CD4-positive, alpha-beta T cell treated with Interleukin-4 for 1 hour (primary cell): ENCODE measurements at regions not wholly inside any gene's neighbourhood (a gene's known extent, or its start where the extent isn't known, plus 50 kb on each side); places are given as distances from the start of the nearest gene placed in this dataset.

ENCODE experiments used
- DNase-seq, 2 donors: peaks; one replicate each; pipeline ENCODE4 v3.0.0-alpha.2; 2020 to 2022

GRCh38 chr5:4137781-4138180, 542.1 kb downstream of the IRX1 start:
- DNase-seq = no peak

- DNase-seq = no peak
Observed at GRCh38 chr5:4142842-4143241, 547.2 kb downstream of the IRX1 start.

- DNase-seq = no peak
Observed at GRCh38 chr5:4144411-4145007, 548.9 kb downstream of the IRX1 start.

- DNase-seq = no peak
Observed at GRCh38 chr5:4145511-4145910, 549.9 kb downstream of the IRX1 start.

- DNase-seq = no peak
Observed at GRCh38 chr5:4148009-4148408, 552.4 kb downstream of the IRX1 start.

- no peak for DNase-seq
Observed at GRCh38 chr5:4150067-4150466, 554.4 kb downstream of the IRX1 start.

GRCh38 chr5:4156153-4156552, 560.5 kb downstream of the IRX1 start:
- DNase-seq = no peak

GRCh38 chr5:4156889-4157288, 561.3 kb downstream of the IRX1 start:
- no peak for DNase-seq

GRCh38 chr5:4158750-4159447, 563.3 kb downstream of the IRX1 start:
- DNase-seq = no peak

- DNase-seq = no peak
Observed at GRCh38 chr5:4159681-4160080, 564.0 kb downstream of the IRX1 start.

- no peak for DNase-seq
Observed at GRCh38 chr5:4164167-4164566, 568.5 kb downstream of the IRX1 start.

GRCh38 chr5:4180703-4181102, 585.1 kb downstream of the IRX1 start:
- DNase-seq = no peak

GRCh38 chr5:4182144-4182543, 586.5 kb downstream of the IRX1 start:
- no peak for DNase-seq

- no peak for DNase-seq
Observed at GRCh38 chr5:4185127-4185526, 589.5 kb downstream of the IRX1 start.

GRCh38 chr5:4188704-4189103, 593.1 kb downstream of the IRX1 start:
- no peak for DNase-seq

- no peak for DNase-seq
Observed at GRCh38 chr5:4189317-4189716, 593.7 kb downstream of the IRX1 start.

- DNase-seq = no peak
Observed at GRCh38 chr5:4191041-4191440, 595.4 kb downstream of the IRX1 start.

GRCh38 chr5:4191703-4192102, 596.1 kb downstream of the IRX1 start:
- DNase-seq = no peak

- no peak for DNase-seq
Observed at GRCh38 chr5:4192111-4192510, 596.5 kb downstream of the IRX1 start.

- DNase-seq = no peak
Observed at GRCh38 chr5:4196744-4197143, 601.1 kb downstream of the IRX1 start.

- DNase-seq = no peak
Observed at GRCh38 chr5:4197151-4197550, 601.5 kb downstream of the IRX1 start.

- no peak for DNase-seq
Observed at GRCh38 chr5:4198461-4198860, 602.8 kb downstream of the IRX1 start.

- no peak for DNase-seq
Observed at GRCh38 chr5:4199049-4199841, 603.6 kb downstream of the IRX1 start.

- DNase-seq = no peak
Observed at GRCh38 chr5:4203146-4203545, 607.5 kb downstream of the IRX1 start.
